Neural cell (in vitro differentiated cells): ENCODE measurements at regions not wholly inside any gene's neighbourhood (a gene's known extent, or its start where the extent isn't known, plus 50 kb on each side); places are given as distances from the start of the nearest gene placed in this dataset.
A peak's percentile ranks its signal among the peaks of the same experiment; 100 is the strongest.

ENCODE experiments used
- H2AFZ ChIP-seq: fragments of 200-600, 300-800 bp; sonication (generic), shearing (Covaris generic); 2 replicates; pipeline ENCODE4 v1.6.0; 2014; ENCODE audit warnings: low read depth, mild to moderate bottlenecking, antibody characterized with exemption, low read length, moderate library complexity
- H3F3A ChIP-seq: fragments of 200-600 bp; shearing (Covaris generic); 2 replicates; pipeline ENCODE4 v1.6.1; 2016; ENCODE audit warnings: mild to moderate bottlenecking, moderate library complexity, mixed read lengths, antibody characterized with exemption, low read length; ENCODE audit not compliant: insufficient read depth, poor library complexity, severe bottlenecking
- H3K27ac ChIP-seq: fragments of 200-600, 300-800 bp; sonication (generic), shearing (Covaris generic); 2 replicates; pipeline ENCODE4 v1.5.1; 2014; ENCODE audit warnings: mild to moderate bottlenecking, low read length, moderate library complexity
- H3K27me3 ChIP-seq: fragments of 300-800, 200-600 bp; sonication (generic), shearing (Covaris generic); 2 replicates; pipeline ENCODE4 v1.6.0; 2014; ENCODE audit warnings: mild to moderate bottlenecking, low read depth, low read length, moderate library complexity; ENCODE audit not compliant: insufficient read depth
- H3K36me3 ChIP-seq: fragments of 300-800, 200-600 bp; sonication (generic), shearing (Covaris generic); 2 replicates; pipeline ENCODE4 v1.5.1; 2014; ENCODE audit warnings: mild to moderate bottlenecking, antibody characterized with exemption, low read length, moderate library complexity; ENCODE audit not compliant: insufficient read depth
- H3K4me2 ChIP-seq: fragments of 300-800, 200-600 bp; sonication (generic), shearing (Covaris generic); 2 replicates; pipeline ENCODE4 v1.6.0; 2014; ENCODE audit warnings: mild to moderate bottlenecking, low read length
- H3K4me3 ChIP-seq: fragments of 300-800, 200-600 bp; sonication (generic), shearing (Covaris generic); 2 replicates; pipeline ENCODE4 v1.5.1; 2014; ENCODE audit warnings: mild to moderate bottlenecking, low read length, moderate library complexity
- H3K79me2 ChIP-seq: fragments of 200-600 bp; shearing (Covaris generic); replicated peaks from 2 replicates; pipeline ENCODE4 v1.6.0; 2014; ENCODE audit warnings: mild to moderate bottlenecking, low read length, moderate library complexity; ENCODE audit not compliant: insufficient read depth
- H3K9ac ChIP-seq: fragments of 300-800, 200-600 bp; sonication (generic), shearing (Covaris generic); 2 replicates; pipeline ENCODE4 v1.6.1; 2016; ENCODE audit warnings: mild to moderate bottlenecking, low read length, mixed read lengths
- H3K9me2 ChIP-seq: fragments of 200-600 bp; shearing (Covaris generic); 2 replicates; pipeline ENCODE4 v1.6.1; 2016; ENCODE audit warnings: mild to moderate bottlenecking, low read length, mixed read lengths; ENCODE audit not compliant: insufficient read depth
- H3K9me3 ChIP-seq: fragments of 200-600, 300-800 bp; sonication (generic), shearing (Covaris generic); 2 replicates; pipeline ENCODE4 v1.6.1; 2016; ENCODE audit warnings: mild to moderate bottlenecking, mixed run types, low read length, moderate library complexity, mixed read lengths
- H4K20me1 ChIP-seq: fragments of 200-600 bp; shearing (Covaris generic); 2 replicates; pipeline ENCODE4 v1.6.1; 2016; ENCODE audit warnings: mild to moderate bottlenecking, mixed run types; ENCODE audit not compliant: insufficient read depth
- CTCF ChIP-seq: fragments of 450-650 bp; IDR thresholded peaks from 2 replicates; pipeline ENCODE4 v1.5.1; 2014; ENCODE audit warnings: antibody characterized with exemption, mild to moderate bottlenecking, moderate library complexity; ENCODE audit not compliant: poor library complexity, severe bottlenecking
- EP300 ChIP-seq: fragments of 450-650 bp; conservative IDR thresholded peaks from 2 replicates; pipeline ENCODE4 v1.6.1; 2014; ENCODE audit warnings: antibody characterized with exemption, mild to moderate bottlenecking, moderate library complexity; ENCODE audit not compliant: poor library complexity, severe bottlenecking
- EZH2 ChIP-seq: fragments of 200-600, 300-800 bp; shearing (Covaris generic), sonication (generic); IDR thresholded peaks from 2 replicates; pipeline ENCODE4 v1.6.1; 2014; ENCODE audit warnings: antibody characterized with exemption, low read length, borderline replicate concordance, mild to moderate bottlenecking; ENCODE audit not compliant: insufficient read depth, poor library complexity, severe bottlenecking
- MXI1 ChIP-seq: fragments of 450-650 bp; conservative IDR thresholded peaks from 2 replicates; pipeline ENCODE4 v1.6.1; 2014; ENCODE audit warnings: antibody characterized with exemption, mild to moderate bottlenecking; ENCODE audit not compliant: poor library complexity, severe bottlenecking
- POLR2AphosphoS5 ChIP-seq: IDR thresholded peaks from 2 replicates; pipeline ENCODE4 v1.6.1; 2012
- RAD21 ChIP-seq: fragments of 450-650 bp; conservative IDR thresholded peaks from 2 replicates; pipeline ENCODE4 v1.6.1; 2014; ENCODE audit warnings: antibody characterized with exemption, mild to moderate bottlenecking, moderate library complexity
- REST ChIP-seq: IDR thresholded peaks from 2 replicates; pipeline ENCODE4 v1.6.1; 2012; ENCODE audit warnings: borderline replicate concordance
- SMC3 ChIP-seq: fragments of 450-650 bp; conservative IDR thresholded peaks from 2 replicates; pipeline ENCODE4 v1.6.1; 2014; ENCODE audit warnings: antibody characterized with exemption, mild to moderate bottlenecking, moderate library complexity; ENCODE audit not compliant: poor library complexity
- TAF1 ChIP-seq: IDR thresholded peaks from 2 replicates; pipeline ENCODE4 v1.6.1; 2012; ENCODE audit warnings: low read depth

GRCh38 chr22:47811971-47812370, 1049.5 kb downstream of the TBC1D22A start:
- Histone ChIP-seq H2AFZ (no peak overlapping the region), H3K4me3 (no peak overlapping the region), H3K36me3 (no peaks in the 10 kb centered on the region), H3K9ac (no peak overlapping the region), H3K9me3 (no peaks in the 10 kb centered on the region), H4K20me1 (no peaks in the 10 kb centered on the region), H3F3A (no peaks in the 10 kb centered on the region), H3K9me2 (no peaks in the 10 kb centered on the region), H3K4me2 (no peak overlapping the region), H3K27me3 (no peaks in the 10 kb centered on the region), H3K27ac (no peak overlapping the region), H3K79me2 (no peaks in the 10 kb centered on the region)
- no peak for TF ChIP-seq REST
- no peak for TF ChIP-seq EP300
- no peak for TF ChIP-seq EZH2
- TF ChIP-seq MXI1, result no peak
- no peak for TF ChIP-seq SMC3
- TF ChIP-seq CTCF, result no peak
- no peak for TF ChIP-seq RAD21
- no peak for TF ChIP-seq POLR2AphosphoS5
- TF ChIP-seq TAF1, result no peak

GRCh38 chr22:47810505-47811500, 1048.4 kb downstream of the TBC1D22A start:
- Histone ChIP-seq H4K20me1 (no peaks in the 10 kb centered on the region), H3K9me2 (no peaks in the 10 kb centered on the region), H3K9ac (no peak overlapping the region), H3F3A (no peaks in the 10 kb centered on the region), H3K4me3 (no peak overlapping the region), H3K9me3 (no peaks in the 10 kb centered on the region), H3K36me3 (no peaks in the 10 kb centered on the region), H3K4me2 (no peak overlapping the region), H3K79me2 (no peaks in the 10 kb centered on the region), H2AFZ (no peak overlapping the region), H3K27ac (no peak overlapping the region), H3K27me3 (no peaks in the 10 kb centered on the region)
- TF ChIP-seq SMC3, result no peak
- TF ChIP-seq REST, result peak; percentile 29
